ENCODE measurements at regions not wholly inside any gene's neighbourhood (a gene's known extent, or its start where the extent isn't known, plus 50 kb on each side); places are given as distances from the start of the nearest gene placed in this dataset.

- no peaks in the 10 kb centered on the region for H3K9me3 ChIP-seq (ENCODE audit: control insufficient read depth in 1 of 2, insufficient read depth in 1 of 2, low read depth in 1 of 2, low read length in 2 of 2)
- RAD21 ChIA-PET (ENCODE audit: low non-redundant PET in 1 of 2, low total read pairs in 2 of 2, uncharacterized antibody in 2 of 2, unreplicated experiment in 2 of 2): no interaction called here
- no peaks in the 10 kb centered on the region for H3K27me3 ChIP-seq (ENCODE audit: insufficient read depth, low read length)
- no peak for DNase-seq (ENCODE audit: low read depth, low spot score)
- TF ChIP-seq POLR2AphosphoS5 (IDR thresholded peaks at IDR 0.05; ENCODE audit: low read depth, low read length) (no peak), CEBPB (IDR thresholded peaks at IDR 0.05; ENCODE audit: low read depth) (no peak), TCF7L2 (IDR thresholded peaks at IDR 0.05; ENCODE audit: borderline replicate concordance, extremely low read depth, insufficient read depth, insufficient read length) (no peak), ZBTB33 (IDR thresholded peaks at IDR 0.05; ENCODE audit: extremely low read depth, insufficient replicate concordance, low read length) (no peak), REST (IDR thresholded peaks at IDR 0.05; ENCODE audit: low read depth) (no peak), SP1 (IDR thresholded peaks at IDR 0.05; ENCODE audit: low read depth) (no peak), CBX3 (IDR thresholded peaks at IDR 0.05; ENCODE audit: low read depth) (no peak), ZFX (IDR thresholded peaks at IDR 0.05) (no peak), RAD21 (IDR thresholded peaks at IDR 0.05; ENCODE audit: low read depth) (no peak), MAX (IDR thresholded peaks at IDR 0.05) (no peak), CTCF (IDR thresholded peaks at IDR 0.05 in 2 of 3, conservative IDR thresholded peaks at IDR 0.05 in 1 of 3; ENCODE audit: borderline replicate concordance in 1 of 3, insufficient read depth in 1 of 3, low read depth in 2 of 3, low read length in 2 of 3) (no peak), FOSL1 (IDR thresholded peaks at IDR 0.05; ENCODE audit: low read depth) (no peak), EZH2phosphoT487 (IDR thresholded peaks at IDR 0.05; ENCODE audit: borderline replicate concordance) (no peak), EZH2 (IDR thresholded peaks at IDR 0.05) (no peak), ELF1 (IDR thresholded peaks at IDR 0.05; ENCODE audit: borderline replicate concordance, low read depth) (no peak), POLR2A (IDR thresholded peaks at IDR 0.05; ENCODE audit: borderline replicate concordance, extremely low read depth, insufficient read depth, insufficient read length) (no peak), YY1 (IDR thresholded peaks at IDR 0.05; ENCODE audit: extremely low read depth, insufficient replicate concordance, low read depth, low read length) (no peak), SRF (IDR thresholded peaks at IDR 0.05; ENCODE audit: low read depth) (no peak), EGR1 (IDR thresholded peaks at IDR 0.05; ENCODE audit: low read depth) (no peak), SIN3A (IDR thresholded peaks at IDR 0.05; ENCODE audit: low read depth) (no peak)
- no peaks in the 10 kb centered on the region for H4K20me1 ChIP-seq (ENCODE audit: insufficient read depth)
- no peaks in the 10 kb centered on the region for H3K36me3 ChIP-seq (ENCODE audit: control insufficient read depth in 1 of 2, insufficient read depth in 2 of 2, low read length in 2 of 2)
- H2AFZ ChIP-seq (ENCODE audit: low read depth, low read length, poor library complexity, severe bottlenecking): no peak overlapping the region
- H3K79me2 ChIP-seq (ENCODE audit: insufficient read depth, low read length): no peaks in the 10 kb centered on the region
- intact Hi-C loops (cut with micrococcal nuclease): no loop called here
- no peak overlapping the region for H3K4me2 ChIP-seq (ENCODE audit: low read length)
- POLR2A ChIA-PET: no interaction called here
- no peak overlapping the region for H3K4me3 ChIP-seq (replicated peaks in 1 of 2; ENCODE audit: low read depth in 1 of 2, low read length in 2 of 2)
- no TSS peak for BruUV-seq (replicated peaks)
- CTCF ChIA-PET: no interaction called here
- no peaks in the 10 kb centered on the region for H3K9me2 ChIP-seq (ENCODE audit: insufficient read depth)
- H3K27ac ChIP-seq (ENCODE audit: low read depth, low read length): no peak overlapping the region
- no peak for ATAC-seq
- no peak overlapping the region for H3K9ac ChIP-seq (ENCODE audit: low read length)
- no peaks in the 10 kb centered on the region for H3K4me1 ChIP-seq (ENCODE audit: control insufficient read depth in 1 of 2, insufficient read depth in 2 of 2, low read length in 2 of 2)
Observed at GRCh38 chr6:19042420-19042819, 655.3 kb downstream of the RNF144B start.
